HG02943 (cell line): ENCODE measurements at regions not wholly inside any gene's neighbourhood (a gene's known extent, or its start where the extent isn't known, plus 50 kb on each side); places are given as distances from the start of the nearest gene placed in this dataset.
"Not testable (repeated sequence)": the region's sequence is repeated elsewhere in the genome, so short reads cannot be mapped to it uniquely, and the experiment has no call there.

Experiments used
- ATAC-seq: cut with Tn5 transposase; IDR thresholded peaks from one replicate; pipeline ENCODE4 v1.9.1; 2021; ENCODE audit warnings: mild to moderate bottlenecking, low read depth, moderate library complexity; ENCODE audit not compliant: unreplicated experiment

DNA sequence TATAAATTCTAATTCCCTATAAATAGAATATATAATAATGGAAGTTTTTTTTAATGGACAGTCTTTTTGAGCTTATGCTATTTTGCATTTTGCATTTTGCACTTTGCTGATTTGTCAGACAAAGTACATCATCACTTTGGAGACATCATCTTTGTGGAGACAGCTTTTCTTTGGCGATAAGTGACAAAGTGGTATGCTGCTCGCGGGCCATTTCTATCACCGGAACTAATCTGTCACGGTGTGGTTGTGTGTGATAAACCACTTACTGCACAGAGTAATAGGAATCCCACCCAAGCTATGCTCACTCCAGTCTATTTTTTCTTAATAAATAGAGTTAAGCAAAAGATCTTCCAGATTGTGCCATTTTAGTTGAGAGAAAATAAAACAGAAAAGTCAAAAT, 133.1 kb downstream of the MACIR start:
- ATAC-seq = no peak

DNA sequence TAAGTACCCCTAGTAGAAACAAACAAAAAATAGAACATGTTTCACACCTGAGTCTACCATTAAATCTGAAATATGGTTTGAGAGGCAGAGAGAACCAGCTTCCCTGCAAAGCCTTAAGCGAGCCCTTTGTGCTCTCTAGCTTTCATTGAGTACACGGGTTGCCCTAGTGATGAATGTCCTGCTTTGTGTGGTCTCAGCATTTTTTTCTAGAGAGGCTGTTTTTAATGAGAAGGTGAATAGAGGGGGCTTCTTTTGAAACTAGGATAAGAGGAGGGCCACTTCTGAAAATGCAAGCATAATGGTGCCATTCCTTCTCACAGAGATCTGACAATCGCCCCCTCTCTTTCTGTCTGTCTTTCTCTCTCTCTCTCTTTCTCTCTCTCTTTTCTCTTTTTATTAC, 131.3 kb downstream of the MACIR start:
- ATAC-seq = no peak

- ATAC-seq = no peak
Observed at GRCh38 chr5:103389357-103389756, 130.8 kb downstream of the MACIR start.

GRCh38 chr5:103385722-103386121, 127.2 kb downstream of the MACIR start:
- no peak for ATAC-seq

GRCh38 chr5:103377638-103378037, 119.1 kb downstream of the MACIR start:
- ATAC-seq = not testable (repeated sequence)

GRCh38 chr5:103375863-103376591, 117.5 kb downstream of the MACIR start:
- no peak for ATAC-seq

- no peak for ATAC-seq
Observed at GRCh38 chr5:103375350-103375749, 116.8 kb downstream of the MACIR start.

- ATAC-seq = no peak
Observed at GRCh38 chr5:103374473-103374963, 116.0 kb downstream of the MACIR start.

DNA sequence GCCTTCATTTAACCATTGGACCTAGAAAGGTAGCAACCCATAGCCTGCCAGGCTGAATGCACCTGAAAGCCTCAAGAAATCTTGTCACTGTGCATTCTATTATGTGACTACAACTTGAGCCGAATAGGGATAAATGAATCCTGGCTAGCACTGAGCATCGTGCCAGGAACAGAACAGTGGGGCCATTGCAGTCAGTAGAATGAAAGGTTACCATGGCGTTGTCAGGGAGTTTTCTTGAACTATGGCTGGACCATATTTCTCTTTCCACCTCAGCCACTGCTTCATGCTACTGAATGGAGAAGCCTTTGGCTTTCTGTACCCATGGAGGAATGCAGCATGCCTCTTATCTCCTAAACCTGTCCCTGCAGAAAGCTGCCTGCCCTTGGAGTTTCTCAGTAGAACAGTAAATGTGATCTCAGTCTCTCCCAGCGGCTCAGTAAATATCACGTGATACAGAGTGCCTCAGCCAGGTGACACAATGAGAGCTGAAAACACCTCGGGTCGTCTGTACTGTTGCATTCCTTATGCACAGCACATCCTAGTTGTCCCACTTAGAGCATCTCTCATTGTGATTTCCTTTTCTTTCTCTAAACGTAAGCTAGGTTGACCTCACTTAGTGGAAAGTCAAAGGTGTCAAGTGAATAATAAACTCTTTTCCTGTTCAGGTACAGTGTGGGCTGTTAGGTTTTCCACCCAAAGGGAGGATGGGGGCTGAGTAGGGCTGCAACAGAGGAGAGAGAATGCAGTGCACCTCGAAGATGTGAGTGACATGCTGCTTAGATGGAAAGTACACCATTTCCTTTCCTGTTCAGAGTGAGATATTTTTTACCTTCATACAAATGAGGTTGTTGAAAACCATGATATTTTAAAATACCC, 115.3 kb downstream of the MACIR start:
- ATAC-seq = no peak

GRCh38 chr5:103371046-103371607, 112.6 kb downstream of the MACIR start:
- no peak for ATAC-seq

DNA sequence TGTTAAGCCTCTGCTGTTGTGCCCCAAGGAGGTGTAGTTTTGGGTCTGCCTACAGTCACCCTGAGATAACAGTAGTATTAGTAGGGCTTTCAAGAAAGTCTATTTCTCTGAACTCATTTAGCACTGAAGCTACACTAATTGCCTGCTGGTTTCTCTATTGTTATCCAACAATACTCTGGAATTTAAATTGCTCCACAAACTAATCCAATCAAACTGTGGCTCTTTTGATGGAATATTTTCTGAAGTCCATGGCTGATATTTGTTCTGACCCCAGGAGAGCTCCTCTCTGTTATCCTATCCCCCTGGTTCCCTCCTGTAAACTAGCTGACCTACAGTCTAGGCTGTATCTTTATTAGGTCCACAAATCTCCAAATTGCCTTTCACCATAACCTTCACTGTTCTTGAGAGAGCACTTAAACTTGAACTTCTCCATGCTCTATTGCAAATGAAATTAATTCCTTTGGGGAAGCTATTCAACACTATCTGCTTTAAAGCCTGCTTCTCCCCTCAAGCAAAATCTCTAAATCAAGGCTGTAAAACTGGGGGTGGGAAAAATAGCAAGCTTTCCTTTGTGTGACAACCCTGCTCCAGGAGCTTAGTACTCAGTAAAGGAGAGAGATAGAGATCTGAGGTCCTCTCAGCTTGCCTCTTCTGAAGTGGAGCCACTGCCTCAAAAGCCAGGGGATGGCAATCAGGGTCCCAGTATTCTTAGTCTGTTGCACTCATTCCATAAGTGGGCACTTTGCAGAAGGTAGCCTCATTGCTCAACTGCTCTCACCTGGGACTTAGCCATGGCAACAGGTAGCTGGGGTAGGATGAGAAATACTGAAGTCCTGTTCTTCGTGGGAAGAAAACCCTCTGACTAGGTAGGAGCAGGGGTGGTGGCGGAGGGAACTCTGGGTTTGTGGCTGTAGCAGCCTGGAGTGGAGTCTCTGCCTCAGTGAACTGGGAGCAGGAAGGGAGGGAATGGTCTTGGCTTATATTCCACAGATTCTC, 110.9 kb downstream of the MACIR start:
- ATAC-seq = no peak

GRCh38 chr5:103367702-103368101, 109.1 kb downstream of the MACIR start:
- ATAC-seq = no peak

GRCh38 chr5:103366918-103367549, 108.5 kb downstream of the MACIR start:
- no peak for ATAC-seq

DNA sequence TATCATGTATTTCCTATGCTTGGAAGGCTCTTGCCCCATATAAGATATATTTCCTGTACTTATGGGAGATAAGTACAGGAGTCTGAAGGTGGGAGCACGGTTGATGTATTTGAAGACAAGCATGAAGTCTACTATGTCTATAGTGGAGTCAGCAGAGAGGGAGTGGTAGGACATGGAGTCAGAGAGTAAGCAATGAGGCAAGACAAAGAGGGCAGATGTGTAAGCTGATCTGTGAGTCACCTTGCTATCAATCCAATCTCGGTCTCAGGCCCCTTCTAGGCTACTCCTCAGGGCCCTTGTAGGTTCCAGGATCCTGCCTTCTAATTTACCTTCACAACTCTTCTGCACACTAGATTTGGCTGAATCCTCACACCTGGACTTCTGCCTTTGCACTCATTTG, 105.5 kb downstream of the MACIR start:
- no peak for ATAC-seq

- no peak for ATAC-seq
Observed at GRCh38 chr5:103362211-103362610, 103.6 kb downstream of the MACIR start.

DNA sequence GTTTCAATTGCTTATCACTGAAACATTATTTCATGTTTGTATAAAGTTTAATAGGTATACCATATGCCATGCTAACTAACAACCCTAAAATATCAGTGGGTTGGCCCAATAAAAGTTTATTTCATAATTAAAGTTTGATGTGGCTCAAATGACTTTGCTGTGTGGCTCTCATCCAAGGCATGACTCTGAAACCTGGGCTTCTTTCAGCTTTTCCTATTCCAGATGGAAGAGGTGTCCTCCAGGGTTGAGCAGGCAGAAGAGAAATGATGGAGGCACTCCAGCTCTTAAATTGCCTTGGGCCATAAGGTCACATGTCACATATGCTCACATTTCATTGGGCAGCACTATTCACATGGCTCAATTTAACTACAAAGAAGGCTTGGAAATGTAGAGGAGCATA, 101.9 kb downstream of the MACIR start:
- ATAC-seq = no peak

DNA sequence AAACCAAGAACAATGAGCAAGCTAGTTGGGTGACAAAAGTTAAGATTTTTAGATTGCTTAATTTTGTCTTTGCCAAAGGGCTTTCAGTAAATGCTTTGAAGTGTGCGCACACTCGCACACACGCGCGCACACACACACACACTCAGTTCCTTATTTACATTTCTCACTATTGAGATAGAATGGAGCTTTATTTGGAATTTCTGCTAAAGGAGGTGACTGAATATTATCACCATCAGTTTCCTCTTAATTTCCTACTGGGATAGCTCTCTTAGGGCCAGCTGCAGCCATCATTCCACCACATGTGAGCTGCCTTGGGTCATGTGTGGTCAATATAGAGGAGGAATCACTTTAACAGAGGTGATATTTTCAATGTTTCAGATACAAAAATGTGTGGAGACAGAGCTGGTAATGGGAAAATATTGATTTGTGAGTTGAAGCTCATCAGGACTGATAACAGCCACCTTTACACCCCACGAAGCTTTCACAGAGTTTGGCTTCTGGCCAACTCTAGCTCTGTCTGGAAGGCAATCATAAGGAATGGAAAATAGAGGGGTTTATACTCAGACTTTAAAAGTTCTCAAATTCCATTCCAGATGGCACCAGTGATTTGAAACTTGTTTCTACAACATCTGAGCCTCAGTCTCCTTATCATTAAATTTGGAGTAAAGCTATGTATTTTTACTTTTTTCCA, 99.9 kb downstream of the MACIR start:
- no peak for ATAC-seq

- no peak for ATAC-seq
Observed at GRCh38 chr5:103357636-103358035, 99.1 kb downstream of the MACIR start.
